A549 (cell line): ENCODE measurements at regions not wholly inside any gene's neighbourhood (a gene's known extent, or its start where the extent isn't known, plus 50 kb on each side); places are given as distances from the start of the nearest gene placed in this dataset.

Experiments used
- NR3C1 ChIP-seq: fragments of >200 bp; sonication (Bioruptor Twin); formaldehyde crosslinking; IDR thresholded peaks from 3 replicates; pipeline ENCODE4 v1.6.1; 2017
- POLR2A ChIP-seq: IDR thresholded peaks from 2 replicates; pipeline ENCODE4 v1.6.1; 2012; ENCODE audit warnings: mild to moderate bottlenecking, low read length
- RFX5 ChIP-seq: fragments of 450-650 bp; IDR thresholded peaks from 2 replicates; pipeline ENCODE4 v1.7.1; 2014; ENCODE audit warnings: antibody characterized with exemption, mild to moderate bottlenecking, moderate library complexity
- TP53 ChIP-seq: fragments of 250-450 bp; sonication (Bioruptor Pico); IDR thresholded peaks from 2 replicates; pipeline ENCODE4 v1.5.0; 2021; ENCODE audit warnings: mild to moderate bottlenecking, moderate library complexity

- TF ChIP-seq TP53: no peak
- TF ChIP-seq RFX5: no peak
- no peak for TF ChIP-seq NR3C1
- TF ChIP-seq POLR2A: no peak
Observed at GRCh38 chr13:21837841-21838551, 167.1 kb downstream of the FGF9 start.
